Pulmonary artery endothelial cell (primary cell): ENCODE measurements at regions not wholly inside any gene's neighbourhood (a gene's known extent, or its start where the extent isn't known, plus 50 kb on each side); places are given as distances from the start of the nearest gene placed in this dataset.
"Not testable (repeated sequence)": the region's sequence is repeated elsewhere in the genome, so short reads cannot be mapped to it uniquely, and the experiment has no call there.

Experiments used
- DNase-seq: peaks from one replicate; pipeline ENCODE4 v3.0.0-alpha.2; 2011; ENCODE audit warnings: low read depth, low spot score

DNA sequence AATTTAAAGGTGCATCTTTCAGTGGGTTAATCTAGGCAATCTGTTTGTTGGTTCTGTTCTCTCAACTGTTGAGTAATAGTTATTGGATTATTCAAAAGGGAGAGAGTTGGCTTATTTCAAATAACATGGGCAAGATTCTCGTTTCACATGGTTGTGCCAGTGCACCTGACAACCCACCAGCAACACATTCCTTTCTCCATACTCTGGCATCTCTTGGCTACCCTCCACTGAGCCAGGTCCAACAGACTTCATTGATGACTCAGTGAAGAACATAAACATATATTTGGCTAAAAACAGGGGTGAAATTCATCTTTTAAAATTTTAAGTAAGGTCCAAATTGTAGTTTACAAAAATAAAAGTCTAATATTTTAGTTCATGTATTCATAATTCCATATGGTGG is 967.2 kb downstream of the RPA4 start:
- no peak for DNase-seq

- DNase-seq, result no peak
Observed at GRCh38 chrX:97854086-97854485, 970.4 kb downstream of the RPA4 start.

GRCh38 chrX:97858592-97858991 is 974.9 kb downstream of the RPA4 start:
- DNase-seq, result no peak

DNA sequence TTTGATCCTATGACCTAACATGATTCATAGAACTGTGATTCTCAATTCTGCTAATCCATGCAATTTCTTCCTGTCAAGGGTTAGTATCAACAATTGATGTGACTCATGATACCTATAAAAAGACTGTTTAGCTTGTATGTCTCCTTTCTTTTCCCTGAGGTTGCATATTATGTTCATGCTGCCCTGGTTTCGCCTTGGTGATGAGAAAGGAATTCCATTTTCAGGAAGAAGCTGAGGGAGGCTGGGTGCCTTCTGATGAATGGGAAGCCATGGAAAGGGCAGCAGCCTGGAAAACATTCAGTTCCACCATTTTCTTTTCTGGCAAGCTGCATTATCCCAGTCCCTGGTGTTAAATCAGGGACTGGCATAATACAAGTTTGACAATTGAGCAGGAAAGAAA is 976.5 kb downstream of the RPA4 start:
- no peak for DNase-seq

DNA sequence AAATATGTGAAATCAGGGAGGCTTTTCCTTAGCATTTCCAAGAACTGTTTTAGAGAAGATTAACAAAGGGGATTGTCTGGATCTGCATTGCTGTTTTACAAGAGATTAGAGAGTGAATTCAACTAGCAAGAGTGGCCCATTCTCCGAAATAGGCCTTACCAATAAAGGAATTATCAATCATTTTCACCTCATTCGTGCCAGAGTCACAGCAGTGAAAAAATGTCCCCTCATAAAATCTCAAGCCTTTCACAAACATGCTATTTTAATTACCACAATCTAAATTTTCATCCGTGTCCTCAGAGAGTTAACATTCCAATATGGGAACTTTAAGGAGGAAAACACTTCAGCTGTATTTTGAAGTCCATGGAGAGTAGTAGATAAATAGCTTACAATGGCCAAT is 979.6 kb downstream of the RPA4 start:
- no peak for DNase-seq

DNA sequence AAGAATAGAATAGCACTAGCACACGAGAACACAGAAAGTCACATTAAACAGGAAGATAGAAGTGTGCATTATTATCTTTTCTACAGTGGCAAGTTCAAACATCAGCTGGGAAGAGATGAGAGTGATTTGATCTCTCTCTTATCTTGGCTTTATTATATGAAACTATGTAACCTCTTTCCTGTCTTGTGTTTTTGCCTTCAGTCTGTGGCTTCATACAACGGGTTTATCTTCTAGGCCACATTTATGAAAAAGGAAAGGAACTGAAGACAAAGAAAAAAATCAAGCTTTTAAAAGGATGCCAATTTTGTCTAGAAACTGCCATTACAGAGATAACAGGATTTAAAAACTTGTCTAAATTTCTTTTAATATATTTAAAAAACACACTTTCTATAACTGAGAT is 983.6 kb downstream of the RPA4 start:
- DNase-seq, result no peak

GRCh38 chrX:97876697-97877407 is 993.1 kb downstream of the RPA4 start:
- no peak for DNase-seq

- no peak for DNase-seq
Observed at GRCh38 chrX:97882306-97882705, 998.6 kb downstream of the RPA4 start.

DNA sequence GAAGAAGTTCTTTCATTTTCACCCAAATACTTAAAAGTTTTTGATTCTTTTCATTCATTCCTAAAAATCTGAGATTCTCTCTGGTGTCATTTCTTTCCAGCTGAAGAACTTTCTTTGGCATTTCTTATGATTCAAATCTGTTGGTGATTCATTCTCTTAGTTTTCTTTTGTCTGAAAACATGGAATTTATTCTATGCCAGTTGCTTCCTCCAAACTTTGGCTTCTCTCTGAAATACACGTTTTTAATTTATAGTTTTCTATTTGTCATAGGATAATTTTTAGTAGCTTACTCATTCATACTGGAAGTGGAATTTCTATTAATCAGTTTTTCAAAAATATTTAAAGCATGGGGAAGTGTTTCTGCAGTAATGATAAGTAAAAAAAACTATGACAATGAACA is 1012.0 kb downstream of the RPA4 start:
- no peak for DNase-seq

DNA sequence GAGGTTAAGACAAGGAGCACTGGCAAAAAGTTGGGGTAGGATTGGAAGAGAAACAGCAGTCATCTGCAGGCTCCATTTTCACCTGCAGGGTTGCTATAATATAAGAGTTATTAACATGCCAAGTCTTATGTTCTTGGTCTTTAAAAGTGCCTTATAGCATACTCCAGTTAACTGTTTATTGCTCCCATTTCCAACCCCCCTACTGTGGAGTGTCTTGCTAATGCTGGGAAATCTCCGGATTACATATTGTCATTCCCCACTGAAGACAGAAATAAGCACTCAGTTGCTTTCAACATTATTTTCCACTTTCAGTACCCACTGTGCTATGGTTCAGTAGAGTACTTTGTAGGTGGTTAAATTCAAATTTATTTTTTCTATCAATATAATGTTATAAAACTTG is 1014.3 kb downstream of the RPA4 start:
- no peak for DNase-seq

- no peak for DNase-seq
Observed at GRCh38 chrX:97898798-97899197, 1015.1 kb downstream of the RPA4 start.

- DNase-seq, result no peak
Observed at GRCh38 chrX:97907791-97908190, 1024.1 kb downstream of the RPA4 start.

- no peak for DNase-seq
Observed at GRCh38 chrX:97909245-97909644, 1025.5 kb downstream of the RPA4 start.

DNA sequence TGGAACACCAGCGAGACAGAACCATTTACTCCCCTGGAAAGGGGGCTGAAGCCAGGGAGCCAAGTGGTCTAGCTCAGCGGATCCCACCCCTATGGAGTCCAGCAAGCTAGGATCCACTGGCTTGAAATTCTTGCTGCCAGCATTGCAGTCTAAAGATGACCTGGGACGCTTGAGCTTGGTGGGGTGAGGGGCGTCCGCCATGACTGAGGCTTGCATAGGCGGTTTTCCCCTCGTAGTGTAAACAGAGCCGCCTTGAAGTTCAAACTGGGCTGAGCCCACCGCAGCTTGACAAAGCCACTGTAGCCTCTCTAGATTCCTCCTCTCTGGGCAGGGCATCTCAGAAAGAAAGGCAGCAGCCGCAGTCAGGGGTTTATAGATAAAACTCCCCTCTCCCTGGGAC is 1031.7 kb downstream of the RPA4 start:
- not testable (repeated sequence) for DNase-seq

DNA sequence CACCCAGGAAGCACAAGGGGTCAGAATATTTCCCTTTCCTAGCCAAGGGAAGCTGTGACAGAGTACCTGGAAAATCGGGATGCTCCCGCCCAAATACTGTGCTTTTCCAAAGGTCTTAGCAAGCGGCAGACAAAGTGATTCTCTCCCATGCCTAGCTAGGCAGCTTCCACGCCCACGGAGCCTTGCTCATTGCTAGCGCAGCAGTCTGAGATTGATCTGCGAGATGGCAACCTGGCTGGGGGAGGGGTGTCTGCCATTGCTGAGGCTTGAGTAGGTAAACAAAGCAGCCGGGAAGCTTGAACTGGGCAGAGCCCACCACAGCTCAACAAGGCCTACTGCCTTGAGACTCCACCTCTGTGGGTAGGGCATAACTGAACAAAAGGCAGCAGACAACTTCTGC is 1037.5 kb downstream of the RPA4 start:
- not testable (repeated sequence) for DNase-seq

GRCh38 chrX:97931586-97931985 is 1047.9 kb downstream of the RPA4 start:
- DNase-seq, result no peak

DNA sequence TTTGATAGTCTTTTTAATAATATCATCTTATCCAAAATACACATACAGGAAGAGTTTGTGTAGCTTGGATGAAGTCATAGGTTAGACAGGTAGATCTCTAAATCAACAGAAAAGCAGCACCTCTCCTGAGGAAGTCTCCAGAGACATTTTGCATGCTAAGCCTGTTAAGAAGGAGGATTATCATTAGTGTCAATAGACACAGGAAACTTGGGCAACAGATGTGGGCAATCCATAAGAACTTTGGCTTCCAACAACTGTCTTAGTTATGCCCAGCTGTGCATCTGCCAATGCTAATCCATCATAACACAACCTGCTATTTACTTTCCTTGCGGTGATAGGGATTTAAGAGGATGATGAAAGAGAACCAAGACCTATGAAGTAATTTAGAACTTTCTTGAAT is 1052.6 kb downstream of the RPA4 start:
- no peak for DNase-seq

GRCh38 chrX:97938706-97939105 is 1055.0 kb downstream of the RPA4 start:
- no peak for DNase-seq

DNA sequence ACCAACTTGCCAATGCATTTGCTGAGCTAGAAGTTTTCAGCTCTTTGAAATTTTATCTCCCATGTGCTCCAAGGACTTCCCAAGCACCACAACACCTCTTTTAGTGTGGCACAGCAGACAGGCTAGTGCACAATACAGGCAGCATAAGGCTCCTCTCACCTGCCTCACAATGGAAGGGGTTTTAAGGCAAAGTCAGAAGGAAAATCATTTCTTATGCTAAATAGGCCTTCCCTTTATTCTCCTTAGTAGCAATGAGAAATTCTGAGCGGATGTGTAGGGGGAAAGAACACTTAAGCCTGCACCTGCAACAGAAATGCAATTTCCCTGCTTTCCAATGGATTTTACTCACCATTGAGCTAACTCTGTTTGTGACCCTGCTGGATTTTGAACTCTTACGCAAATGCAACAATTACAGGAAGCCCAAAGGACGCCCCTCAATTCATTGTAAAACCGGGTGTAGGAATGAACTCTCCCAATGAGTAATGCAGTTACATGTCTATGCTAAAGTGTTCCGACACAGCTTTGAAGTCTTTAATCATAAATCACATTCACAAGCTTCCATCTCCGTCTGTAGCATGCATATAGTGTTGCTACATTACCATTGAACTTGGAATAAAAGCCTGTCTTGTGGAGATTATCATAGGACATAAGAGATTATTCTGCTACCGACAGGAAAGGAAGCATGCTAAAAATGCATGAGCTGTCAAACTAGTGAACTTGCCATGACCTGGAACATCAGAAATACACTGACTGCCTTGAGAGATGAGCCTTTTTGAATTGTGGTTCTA is 1084.9 kb downstream of the RPA4 start:
- no peak for DNase-seq

DNA sequence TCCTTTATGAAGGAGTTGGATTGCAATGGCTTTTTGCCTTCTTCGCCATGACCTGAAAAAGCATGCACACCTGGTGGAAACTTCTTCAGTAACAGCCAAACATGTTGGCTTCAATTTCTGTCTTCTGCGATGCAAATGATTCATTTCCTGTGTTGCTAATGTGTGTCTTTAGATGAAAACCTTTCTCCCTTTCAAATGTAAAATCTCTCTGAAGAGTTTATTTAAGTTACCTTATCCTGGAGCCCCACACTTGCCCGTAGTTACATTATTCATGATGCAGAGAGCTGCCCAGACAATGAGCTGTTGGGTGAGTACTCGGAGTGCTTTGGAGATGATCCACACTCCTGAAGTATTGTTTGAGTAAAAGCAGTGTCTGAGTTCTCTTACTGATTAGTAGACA is 1100.9 kb downstream of the RPA4 start:
- no peak for DNase-seq

DNA sequence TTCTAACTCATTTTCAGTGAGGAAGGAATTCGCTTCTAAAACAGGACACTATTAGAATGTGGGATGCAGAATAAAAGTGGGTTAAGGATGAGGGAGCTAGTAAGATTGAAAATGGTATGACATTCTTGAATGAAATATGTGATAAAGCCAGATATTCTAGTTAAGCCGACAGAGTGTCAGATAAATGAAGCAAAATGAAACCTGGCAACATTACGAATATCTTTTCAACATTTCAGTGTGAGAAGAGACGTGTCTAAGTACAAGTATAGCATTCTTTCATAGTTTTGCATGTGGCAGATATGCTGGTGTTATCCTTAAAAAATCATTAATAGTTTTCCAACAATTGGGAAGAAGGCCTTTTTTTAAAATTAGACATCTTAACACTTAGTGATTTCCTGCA is 1101.4 kb downstream of the RPA4 start:
- DNase-seq, result no peak

GRCh38 chrX:97987979-97988378 is 1104.3 kb downstream of the RPA4 start:
- no peak for DNase-seq

- DNase-seq, result no peak
Observed at GRCh38 chrX:97995834-97996233, 1112.1 kb downstream of the RPA4 start.
